ENCODE measurements at regions not wholly inside any gene's neighbourhood (a gene's known extent, or its start where the extent isn't known, plus 50 kb on each side); places are given as distances from the start of the nearest gene placed in this dataset.

DNA sequence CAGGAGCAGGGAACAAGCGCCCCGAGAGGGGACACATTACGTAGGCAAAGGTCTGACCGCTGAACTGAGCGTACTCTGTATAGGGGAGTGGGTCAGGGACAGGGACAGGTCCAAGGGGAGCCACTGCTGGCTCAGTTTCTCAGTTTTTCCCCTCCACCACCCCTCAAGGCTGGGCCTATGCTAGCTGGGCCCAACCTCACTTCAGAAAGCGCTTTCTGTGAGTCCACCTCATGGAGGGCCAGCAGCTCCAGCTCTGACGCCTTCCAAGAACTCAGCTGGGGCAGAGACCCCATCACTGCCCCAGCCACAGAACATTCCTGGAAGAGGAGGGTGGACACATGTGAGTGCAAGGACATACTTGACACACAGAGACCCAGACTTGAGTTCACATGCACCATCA is 242.0 kb downstream of the FOXD2 start:
- no peak for TF ChIP-seq POLR2A (IDR thresholded peaks at IDR 0.05)
- TF ChIP-seq CTCF (IDR thresholded peaks at IDR 0.05): no peak

Measured in lower leg skin (tissue), 3 donors.